Fibroblast of mammary gland (primary cell): ENCODE measurements at regions not wholly inside any gene's neighbourhood (a gene's known extent, or its start where the extent isn't known, plus 50 kb on each side); places are given as distances from the start of the nearest gene placed in this dataset.

Experiments used
- DNase-seq: peaks from one replicate; pipeline ENCODE4 v3.0.0-alpha.2; 2010; ENCODE audit warnings: low read depth
- H3K4me3 ChIP-seq: 2 replicates; pipeline ENCODE4 v1.5.1; 2011; ENCODE audit warnings: low read depth, mild to moderate bottlenecking, low read length, moderate library complexity; ENCODE audit not compliant: control insufficient read depth
- CTCF ChIP-seq: conservative IDR thresholded peaks from 2 replicates; pipeline ENCODE4 v1.5.1; 2011; ENCODE audit warnings: low read depth, low read length, inconsistent platforms; ENCODE audit not compliant: control insufficient read depth, insufficient read depth

DNA sequence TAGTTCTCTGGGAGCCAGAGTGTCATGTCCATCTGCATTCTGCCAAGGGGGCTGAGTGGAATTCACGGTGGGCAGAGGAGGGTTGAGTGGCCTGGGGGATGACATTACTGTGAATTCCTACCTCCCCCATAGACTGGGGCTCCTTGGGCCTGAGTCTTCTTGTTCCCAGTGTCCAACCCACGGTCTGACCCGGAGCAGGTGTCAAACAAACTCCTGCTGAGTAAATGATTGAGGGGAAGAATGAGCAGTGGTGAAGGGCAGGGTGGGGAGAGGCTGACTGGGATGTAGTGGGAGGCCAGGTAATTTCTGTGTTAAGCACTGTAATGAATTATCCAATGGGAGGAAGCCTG, 597.6 kb downstream of the MATN1 start:
- no peak overlapping the region for H3K4me3 ChIP-seq
- DNase-seq = no peak
- no peak for TF ChIP-seq CTCF

GRCh38 chr1:30125021-30125820, 598.2 kb downstream of the MATN1 start:
- no peak overlapping the region for H3K4me3 ChIP-seq
- no peak for TF ChIP-seq CTCF
- DNase-seq = no peak

DNA sequence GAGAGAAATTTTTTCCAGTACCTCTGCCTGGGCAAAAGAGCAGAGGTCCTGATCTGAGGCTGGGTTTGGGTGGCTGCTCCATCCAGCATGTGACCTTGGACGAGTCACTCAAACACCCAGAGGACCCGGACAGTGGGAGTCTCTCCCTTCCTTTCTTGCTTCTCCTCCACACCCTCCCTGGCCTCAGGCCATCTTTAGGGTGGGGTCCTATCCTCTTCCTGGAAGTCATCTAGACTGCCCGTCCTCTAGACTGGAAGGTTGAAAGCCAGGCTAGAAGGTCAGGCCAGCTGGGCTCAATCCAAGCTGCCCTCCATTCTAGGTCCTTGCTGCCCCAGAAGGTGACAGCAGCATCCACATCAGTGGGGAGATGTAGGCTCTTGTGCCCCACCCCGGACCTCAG, 599.5 kb downstream of the MATN1 start:
- no peak for DNase-seq
- no peak overlapping the region for H3K4me3 ChIP-seq
- TF ChIP-seq CTCF = no peak

GRCh38 chr1:30123036-30123435, 600.3 kb downstream of the MATN1 start:
- no peak overlapping the region for H3K4me3 ChIP-seq
- TF ChIP-seq CTCF = no peak
- DNase-seq = no peak

DNA sequence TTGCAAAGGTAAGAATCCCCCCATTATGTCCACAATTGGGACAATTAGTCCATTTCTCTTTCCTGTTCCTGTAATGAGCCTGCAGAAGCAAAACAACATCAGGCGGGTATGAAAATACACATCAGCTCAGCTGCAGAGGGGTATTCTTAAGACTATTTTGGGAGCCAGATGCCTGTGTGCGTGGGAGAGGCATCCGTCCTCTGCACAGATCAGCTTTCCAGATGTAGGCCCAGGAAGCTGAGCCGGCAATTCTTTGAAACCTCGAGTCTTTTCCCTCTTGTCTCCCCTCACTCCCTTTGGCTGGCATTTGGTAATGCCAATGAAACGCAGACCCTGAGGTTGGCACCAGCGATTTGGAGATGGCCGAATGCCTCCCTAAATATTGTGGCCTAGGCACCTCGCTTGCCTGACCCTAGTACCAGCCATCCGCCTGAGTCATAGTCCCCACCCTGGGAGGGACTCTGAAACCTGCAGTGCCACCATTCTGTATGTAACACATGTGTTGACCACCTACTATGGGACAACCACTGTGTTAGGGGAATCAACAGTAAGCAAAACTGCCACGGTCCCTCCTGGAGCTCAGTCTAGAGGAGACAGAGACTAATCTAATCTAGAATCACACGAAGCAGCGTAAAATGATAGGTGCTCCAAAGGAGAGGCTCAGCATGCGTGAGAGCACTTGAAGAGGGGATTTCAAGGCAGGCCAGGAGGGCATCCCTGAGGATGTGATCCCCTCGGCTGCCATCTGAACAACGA, 603.0 kb downstream of the MATN1 start:
- no peak for TF ChIP-seq CTCF
- DNase-seq = no peak
- no peak overlapping the region for H3K4me3 ChIP-seq

GRCh38 chr1:30117685-30118084, 605.7 kb downstream of the MATN1 start:
- no peak for TF ChIP-seq CTCF
- no peak for DNase-seq
- H3K4me3 ChIP-seq = no peak overlapping the region
